Trophoblast cell (in vitro differentiated cells and primary cell): ENCODE measurements at regions not wholly inside any gene's neighbourhood (a gene's known extent, or its start where the extent isn't known, plus 50 kb on each side); places are given as distances from the start of the nearest gene placed in this dataset.

Experiments
- DNase-seq, 2 donors: peaks; one replicate each; pipeline ENCODE4 v3.0.0-alpha.2; 2016
- H2AFZ ChIP-seq: 2 replicates; pipeline ENCODE4 v1.6.1; 2013; ENCODE audit warnings: low read length, moderate library complexity, mild to moderate bottlenecking; ENCODE audit not compliant: insufficient read depth, poor library complexity
- H2AK5ac ChIP-seq: 2 replicates; pipeline ENCODE4 v1.6.1; 2013; ENCODE audit warnings: mild to moderate bottlenecking, low read length
- H2BK120ac ChIP-seq: 2 replicates; pipeline ENCODE4 v1.6.1; 2013; ENCODE audit warnings: low read length, mild to moderate bottlenecking, moderate library complexity; ENCODE audit not compliant: insufficient read depth, poor library complexity
- H2BK12ac ChIP-seq: 2 replicates; pipeline ENCODE4 v1.6.1; 2013; ENCODE audit warnings: mild to moderate bottlenecking, low read length, moderate library complexity
- H2BK5ac ChIP-seq: 2 replicates; pipeline ENCODE4 v1.6.1; 2013; ENCODE audit warnings: low read length, low read depth, moderate library complexity, mild to moderate bottlenecking; ENCODE audit not compliant: poor library complexity
- H3K14ac ChIP-seq: 2 replicates; pipeline ENCODE4 v1.6.1; 2013; ENCODE audit warnings: mild to moderate bottlenecking, low read length
- H3K18ac ChIP-seq: 2 replicates; pipeline ENCODE4 v1.6.1; 2013; ENCODE audit warnings: mild to moderate bottlenecking, low read length
- H3K23ac ChIP-seq: 2 replicates; pipeline ENCODE4 v1.6.1; 2013; ENCODE audit warnings: low read length
- H3K27ac ChIP-seq: 2 replicates; pipeline ENCODE4 v1.5.1; 2013; ENCODE audit warnings: low read depth, mild to moderate bottlenecking, inconsistent platforms, low read length, moderate library complexity
- H3K27me3 ChIP-seq: 2 replicates; pipeline ENCODE4 v1.6.1; 2013; ENCODE audit warnings: inconsistent platforms, mild to moderate bottlenecking, low read length, moderate library complexity; ENCODE audit not compliant: insufficient read depth
- H3K36me3 ChIP-seq, 2 experiments: 1 replicate in 1 of 2; 2 replicates in 1 of 2; pipeline ENCODE4 v1.6.1; 2013; ENCODE audit warnings: low read length in 2 of 2, mild to moderate bottlenecking in 2 of 2, moderate library complexity in 1 of 2; ENCODE audit not compliant: insufficient read depth in 2 of 2, control insufficient read depth in 1 of 2
- H3K4ac ChIP-seq: 2 replicates; pipeline ENCODE4 v1.6.1; 2013; ENCODE audit warnings: low read depth, mild to moderate bottlenecking, low read length, moderate library complexity
- H3K4me1 ChIP-seq, 2 experiments: 1 replicate in 1 of 2; 2 replicates in 1 of 2; pipeline ENCODE4 v1.6.1; 2013; ENCODE audit warnings: low read length in 2 of 2, mild to moderate bottlenecking in 2 of 2, moderate library complexity in 1 of 2; ENCODE audit not compliant: insufficient read depth in 2 of 2, control insufficient read depth in 1 of 2
- H3K4me2 ChIP-seq: 2 replicates; pipeline ENCODE4 v1.6.1; 2013; ENCODE audit warnings: inconsistent platforms, mild to moderate bottlenecking, low read length, moderate library complexity
- H3K4me3 ChIP-seq: 2 replicates; pipeline ENCODE4 v1.5.1; 2013; ENCODE audit warnings: mild to moderate bottlenecking, low read depth, low read length, inconsistent platforms
- H3K79me1 ChIP-seq: one replicate; pipeline ENCODE4 v1.6.1; 2013; ENCODE audit warnings: low read length
- H3K79me2 ChIP-seq: 2 replicates; pipeline ENCODE4 v1.6.1; 2013; ENCODE audit warnings: low read length, mild to moderate bottlenecking; ENCODE audit not compliant: control insufficient read depth, insufficient read depth, poor library complexity
- H3K9ac ChIP-seq: 2 replicates; pipeline ENCODE4 v1.6.1; 2013; ENCODE audit warnings: mild to moderate bottlenecking, low read length
- H3K9me3 ChIP-seq: 2 replicates; pipeline ENCODE4 v1.6.1; 2013; ENCODE audit warnings: low read depth, mild to moderate bottlenecking, control low read depth, inconsistent platforms, low read length; ENCODE audit not compliant: insufficient read depth
- H4K12ac ChIP-seq: 2 replicates; pipeline ENCODE4 v1.6.1; 2013; ENCODE audit warnings: low read depth, mild to moderate bottlenecking, low read length, moderate library complexity
- H4K8ac ChIP-seq: 2 replicates; pipeline ENCODE4 v1.6.1; 2013; ENCODE audit warnings: low read depth, mild to moderate bottlenecking, low read length, moderate library complexity
- H4K91ac ChIP-seq: one replicate; pipeline ENCODE4 v1.6.1; 2013; ENCODE audit warnings: low read depth, mild to moderate bottlenecking, low read length, moderate library complexity
- WGBS: extraction: QIAGEN DNeasy Blood & Tissue Kit; methylation state at CpG from one replicate; pipeline ENCODE4 v1.1.7; 2013; ENCODE audit warnings: missing lambda C conversion rate; ENCODE audit not compliant: insufficient read length, insufficient coverage; ENCODE audit errors: extremely low coverage; 5-methylcytosine and 5-hydroxymethylcytosine counted together

DNA sequence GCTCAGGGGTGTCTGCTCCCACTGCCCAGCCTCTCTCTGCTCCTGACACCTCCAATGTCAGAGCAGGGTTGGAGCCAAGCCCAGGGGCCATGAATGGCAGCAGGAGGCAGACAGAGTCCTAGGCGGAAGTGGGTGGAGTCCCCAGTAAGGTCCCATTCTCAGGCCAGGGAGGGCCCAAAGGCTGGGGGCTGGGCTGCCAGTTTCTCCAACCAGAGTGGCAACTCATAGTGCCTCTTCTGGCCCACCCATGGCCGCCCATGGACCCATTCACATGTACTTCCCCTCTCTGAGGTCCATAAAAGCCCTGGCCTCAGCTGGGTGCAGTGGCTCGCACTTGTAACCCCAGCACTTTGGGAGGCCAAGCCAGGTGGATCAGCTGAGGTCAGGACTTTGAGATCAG, 261.8 kb upstream of the TNC start:
- no peak overlapping the region for H3K14ac ChIP-seq

GRCh38 chr9:115382865-115383264, 264.9 kb upstream of the TNC start:
- H3K4ac ChIP-seq = no peak overlapping the region
- H3K4me1 ChIP-seq = no peaks in the 10 kb centered on the region
- peaks cover 8% of the 10 kb centered on the region for H3K9me3 ChIP-seq
- H3K27me3 ChIP-seq = no peaks in the 10 kb centered on the region
- no peak overlapping the region for H3K9ac ChIP-seq
- no peak overlapping the region for H3K18ac ChIP-seq
- H2BK120ac ChIP-seq = no peak overlapping the region
- H3K79me2 ChIP-seq = no peaks in the 10 kb centered on the region
- no peak overlapping the region for H2AK5ac ChIP-seq
- WGBS = no CpG with 5 or more reads among the region's 2 CpGs
- no peak overlapping the region for H2BK12ac ChIP-seq
- no peak overlapping the region for H4K12ac ChIP-seq
- no peak overlapping the region for H3K4me3 ChIP-seq
- H2AFZ ChIP-seq = no peak overlapping the region
- no peaks in the 10 kb centered on the region for H3K79me1 ChIP-seq
- no peak overlapping the region for H3K14ac ChIP-seq
- no peak overlapping the region for H3K4me2 ChIP-seq
- H2BK5ac ChIP-seq = no peak overlapping the region
- no peak overlapping the region for H4K91ac ChIP-seq
- DNase-seq = no peak
- no peak overlapping the region for H3K23ac ChIP-seq
- no peak overlapping the region for H3K27ac ChIP-seq
- H3K36me3 ChIP-seq = no peaks in the 10 kb centered on the region
- no peak overlapping the region for H4K8ac ChIP-seq

More for the DNA sequence above, 261.8 kb upstream of the TNC start:
- no peak overlapping the region for H2AK5ac ChIP-seq
- no peak overlapping the region for H3K27ac ChIP-seq
- no peak overlapping the region for H3K23ac ChIP-seq
- H2BK120ac ChIP-seq = no peak overlapping the region
- H3K4me1 ChIP-seq = no peaks in the 10 kb centered on the region
- H3K9me3 ChIP-seq = peaks cover 8% of the 10 kb centered on the region
- H3K27me3 ChIP-seq = no peaks in the 10 kb centered on the region
- no peak overlapping the region for H4K91ac ChIP-seq
- no peak overlapping the region for H3K4me2 ChIP-seq
- H3K4ac ChIP-seq = no peak overlapping the region
- H2AFZ ChIP-seq = no peak overlapping the region
- DNase-seq = no peak
- no peak overlapping the region for H3K4me3 ChIP-seq
- H2BK5ac ChIP-seq = no peak overlapping the region
- no peak overlapping the region for H3K18ac ChIP-seq
- H3K36me3 ChIP-seq = no peaks in the 10 kb centered on the region
- H3K79me2 ChIP-seq = no peaks in the 10 kb centered on the region
- no peaks in the 10 kb centered on the region for H3K79me1 ChIP-seq
- no peak overlapping the region for H4K12ac ChIP-seq
- H4K8ac ChIP-seq = no peak overlapping the region
- no CpG with 5 or more reads among the region's 3 CpGs for WGBS
- H3K9ac ChIP-seq = no peak overlapping the region
- H2BK12ac ChIP-seq = no peak overlapping the region

DNA sequence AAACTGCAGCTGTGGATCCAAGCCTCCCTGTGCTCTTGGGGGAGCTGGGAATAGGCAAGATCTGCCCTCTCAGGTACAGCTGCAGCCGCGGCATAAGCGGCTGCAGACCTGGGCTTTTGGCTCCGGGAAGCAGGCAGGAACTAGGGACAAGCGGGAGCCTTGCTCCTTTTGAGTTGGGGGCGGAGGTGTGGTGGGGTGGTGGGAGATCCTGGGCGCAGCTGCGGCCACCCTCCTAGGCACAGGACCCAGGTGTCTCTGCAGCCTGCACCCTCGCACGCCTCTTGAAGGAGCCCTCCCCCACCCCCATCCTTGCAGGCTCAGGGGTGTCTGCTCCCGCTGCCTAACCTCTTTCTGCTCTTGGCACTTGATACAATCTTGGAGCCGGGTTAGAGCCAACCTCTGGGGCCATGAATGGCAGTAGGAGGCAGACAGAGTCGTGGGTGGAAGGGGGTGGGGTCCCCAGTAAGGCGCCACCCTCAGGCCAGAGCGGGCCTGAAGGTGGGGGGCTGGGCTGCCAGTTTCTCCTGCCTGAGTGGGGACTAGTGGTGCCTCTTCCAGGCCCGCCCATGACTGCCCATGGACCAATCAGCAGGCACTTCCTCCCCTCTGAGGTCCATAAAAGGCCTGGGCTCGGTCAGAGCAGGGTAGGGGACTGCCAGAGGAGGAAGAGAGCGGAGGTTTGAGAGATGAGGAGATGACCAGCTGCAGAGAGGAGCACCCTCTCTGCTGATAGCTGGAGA, 267.6 kb upstream of the TNC start:
- Histone ChIP-seq H3K27me3 (no peaks in the 10 kb centered on the region), H2BK5ac (no peak overlapping the region), H4K91ac (no peak overlapping the region), H3K4me2 (no peak overlapping the region), H3K18ac (no peak overlapping the region), H4K12ac (no peak overlapping the region), H3K9ac (no peak overlapping the region), H2AFZ (no peak overlapping the region), H2AK5ac (no peak overlapping the region), H3K27ac (no peak overlapping the region), H3K36me3 (no peaks in the 10 kb centered on the region), H3K9me3 (peaks cover 8% of the 10 kb centered on the region), H3K4me3 (no peak overlapping the region), H3K14ac (no peak overlapping the region), H3K79me1 (no peaks in the 10 kb centered on the region), H3K79me2 (no peaks in the 10 kb centered on the region), H4K8ac (no peak overlapping the region), H2BK120ac (no peak overlapping the region), H3K23ac (no peak overlapping the region), H3K4me1 (no peaks in the 10 kb centered on the region), H2BK12ac (no peak overlapping the region), H3K4ac (no peak overlapping the region)
- DNase-seq = no peak
- no CpG with 5 or more reads among the region's 18 CpGs for WGBS

GRCh38 chr9:115386963-115387770, 269.2 kb upstream of the TNC start:
- Histone ChIP-seq H3K18ac (no peak overlapping the region), H3K27ac (no peak overlapping the region), H3K4me2 (no peak overlapping the region), H2BK12ac (no peak overlapping the region), H3K79me2 (no peaks in the 10 kb centered on the region), H3K9me3 (peaks cover 7% of the 10 kb centered on the region), H4K8ac (no peak overlapping the region), H4K91ac (no peak overlapping the region), H3K4me3 (no peak overlapping the region), H3K14ac (no peak overlapping the region), H3K9ac (no peak overlapping the region), H2BK120ac (no peak overlapping the region), H2BK5ac (no peak overlapping the region), H4K12ac (no peak overlapping the region), H3K23ac (no peak overlapping the region), H2AK5ac (no peak overlapping the region), H2AFZ (no peak overlapping the region), H3K27me3 (no peaks in the 10 kb centered on the region), H3K4ac (no peak overlapping the region), H3K79me1 (no peaks in the 10 kb centered on the region), H3K36me3 (no peaks in the 10 kb centered on the region), H3K4me1 (no peaks in the 10 kb centered on the region)
- no peak for DNase-seq
- WGBS = no CpG with 5 or more reads among the region's 2 CpGs
